Mesodermal cell (in vitro differentiated cells): ENCODE measurements at regions not wholly inside any gene's neighbourhood (a gene's known extent, or its start where the extent isn't known, plus 50 kb on each side); places are given as distances from the start of the nearest gene placed in this dataset.

Experiments
- H3K27ac ChIP-seq: 2 replicates; pipeline ENCODE4 v1.7.0; 2013; ENCODE audit warnings: mild to moderate bottlenecking, low read depth, low read length, moderate library complexity; ENCODE audit not compliant: severe bottlenecking
- H3K36me3 ChIP-seq: 2 replicates; pipeline ENCODE4 v1.7.1; 2013; ENCODE audit warnings: mild to moderate bottlenecking, low read length, moderate library complexity; ENCODE audit not compliant: control insufficient read depth, insufficient read depth
- H3K4me1 ChIP-seq: one replicate; pipeline ENCODE4 v1.7.1; 2013; ENCODE audit warnings: mild to moderate bottlenecking, low read length; ENCODE audit not compliant: insufficient read depth, control insufficient read depth, poor library complexity, severe bottlenecking
- H3K4me3 ChIP-seq: 2 replicates; pipeline ENCODE4 v1.7.0; 2013; ENCODE audit warnings: low read length, control low read depth, mild to moderate bottlenecking; ENCODE audit not compliant: insufficient read depth, poor library complexity, severe bottlenecking; ENCODE audit errors: extremely low read depth
- H3K9me3 ChIP-seq: 2 replicates; pipeline ENCODE4 v1.7.1; 2013; ENCODE audit warnings: mild to moderate bottlenecking, low read length, moderate library complexity; ENCODE audit not compliant: control insufficient read depth
- WGBS, 2 experiments: methylation state at CpG; one replicate each; pipeline ENCODE4 v1.1.5; 2013; ENCODE audit warnings: missing lambda C conversion rate in 2 of 2; ENCODE audit not compliant: insufficient coverage in 2 of 2; 5-methylcytosine and 5-hydroxymethylcytosine counted together

DNA sequence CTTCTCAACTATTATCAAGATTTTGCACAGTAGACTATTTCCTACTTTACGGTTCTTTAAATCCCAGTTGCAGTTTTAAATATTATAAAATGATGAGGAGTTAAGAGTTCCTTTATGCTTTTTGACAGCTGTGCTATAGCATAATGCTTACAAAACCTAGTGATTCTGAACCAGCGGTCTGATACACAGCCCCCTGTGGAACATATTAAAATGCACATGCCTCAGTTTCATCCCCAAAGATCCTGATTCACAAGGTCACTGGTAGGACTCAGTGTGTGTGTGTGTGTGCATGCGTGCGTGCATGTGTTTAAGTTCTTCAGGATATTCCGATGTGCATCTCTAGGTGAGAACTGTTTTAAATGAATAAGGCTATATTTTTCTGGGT is 330.1 kb upstream of the TPM1 start:
- WGBS, 2 experiments, result no CpG with 5 or more reads among the region's 5 CpGs
- Histone ChIP-seq H3K4me3 (no peak overlapping the region), H3K27ac (no peak overlapping the region), H3K36me3 (peaks cover 14% of the 10 kb centered on the region), H3K9me3 (no peaks in the 10 kb centered on the region), H3K4me1 (no peaks in the 10 kb centered on the region)

DNA sequence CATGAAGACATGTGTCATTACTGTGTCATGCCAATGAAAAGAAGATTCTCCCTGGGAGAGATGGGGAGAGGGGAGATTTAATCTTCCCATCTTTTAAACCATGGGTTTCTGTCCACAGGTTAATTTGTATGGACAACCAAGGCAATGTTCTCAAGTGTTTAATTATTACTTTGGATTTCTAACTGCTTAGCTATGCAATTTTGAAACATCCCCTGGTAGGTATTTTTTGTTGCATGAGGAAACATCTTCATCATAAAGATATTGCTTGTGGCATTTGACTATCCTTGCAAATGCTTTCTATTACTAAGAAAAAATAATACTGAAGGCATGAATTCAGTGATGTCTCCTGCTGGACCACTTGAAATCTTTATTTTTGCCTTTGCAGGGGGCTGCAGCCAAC is 326.6 kb upstream of the TPM1 start:
- no peak overlapping the region for H3K27ac ChIP-seq
- H3K9me3 ChIP-seq, result no peaks in the 10 kb centered on the region
- H3K36me3 ChIP-seq, result peaks cover 25% of the 10 kb centered on the region
- H3K4me3 ChIP-seq, result no peak overlapping the region
- no peaks in the 10 kb centered on the region for H3K4me1 ChIP-seq

DNA sequence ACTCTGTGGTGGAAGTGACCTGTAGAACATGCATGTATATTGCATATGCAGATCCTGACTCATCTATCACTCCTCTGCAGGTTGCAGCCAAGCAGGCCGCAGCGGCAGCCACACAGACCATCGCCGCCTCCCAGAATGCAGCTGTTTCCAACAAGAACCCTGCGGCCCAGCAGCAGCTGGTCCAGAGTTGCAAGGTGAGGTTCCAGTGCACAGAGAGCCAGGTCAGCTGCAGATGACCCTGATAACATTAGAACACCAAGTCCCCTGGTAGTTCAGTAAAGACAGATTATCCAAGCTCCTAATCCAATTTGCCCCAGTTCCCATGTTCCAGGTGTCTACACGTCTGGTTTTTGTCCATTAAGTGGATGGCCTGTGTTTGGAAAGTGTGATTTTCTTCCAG is 325.1 kb upstream of the TPM1 start:
- peaks cover 16% of the 10 kb centered on the region for H3K36me3 ChIP-seq
- H3K27ac ChIP-seq, result no peak overlapping the region
- WGBS, 2 experiments, result 88 to 94% methylated on average over 5 of the region's 6 CpGs
- H3K4me1 ChIP-seq, result no peaks in the 10 kb centered on the region
- no peak overlapping the region for H3K4me3 ChIP-seq
- no peaks in the 10 kb centered on the region for H3K9me3 ChIP-seq

DNA sequence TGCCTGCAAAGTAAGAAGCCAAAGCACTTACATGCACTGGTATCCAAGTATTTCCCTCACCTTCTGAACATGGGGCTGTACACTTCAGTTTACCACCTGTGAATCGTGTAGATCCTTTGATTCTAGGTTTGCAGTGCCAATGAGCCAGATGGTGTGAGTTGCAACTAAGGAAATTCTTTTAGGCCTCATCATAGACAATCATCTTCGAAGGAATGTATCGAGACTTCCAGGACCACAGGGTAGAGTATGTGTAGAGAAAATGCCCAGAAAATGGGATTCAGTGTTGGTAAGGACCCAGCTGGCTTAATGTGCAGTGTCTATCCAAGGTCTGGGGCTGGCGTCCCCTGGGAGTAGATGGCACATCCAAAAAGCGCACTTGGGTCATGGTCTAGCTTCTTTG is 323.2 kb upstream of the TPM1 start:
- H3K4me3 ChIP-seq, result no peak overlapping the region

DNA sequence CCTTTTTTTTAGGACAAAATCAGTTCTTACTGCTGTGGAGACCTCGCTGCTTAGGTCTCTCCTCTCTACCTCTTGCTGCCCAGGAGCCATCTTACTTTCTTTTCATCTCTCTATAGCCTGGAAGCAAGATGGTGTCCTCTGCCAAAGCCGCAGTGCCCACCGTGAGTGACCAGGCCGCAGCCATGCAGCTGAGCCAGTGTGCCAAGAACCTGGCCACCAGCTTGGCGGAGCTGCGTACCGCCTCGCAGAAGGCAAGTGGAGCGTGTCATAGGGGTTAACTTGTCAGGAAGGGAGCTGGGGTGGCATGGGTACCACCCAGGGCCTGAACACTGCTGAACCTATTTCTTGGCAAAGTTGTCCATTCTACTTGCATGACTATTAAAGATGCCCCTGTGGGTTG is 320.3 kb upstream of the TPM1 start:
- 96 to 97% methylated on average over 9 of the region's 9 CpGs for WGBS, 2 experiments
- H3K36me3 ChIP-seq, result peaks cover 16% of the 10 kb centered on the region
- no peaks in the 10 kb centered on the region for H3K4me1 ChIP-seq
- H3K27ac ChIP-seq, result no peak overlapping the region
- H3K4me3 ChIP-seq, result no peak overlapping the region
- H3K9me3 ChIP-seq, result no peaks in the 10 kb centered on the region

More for the DNA sequence above, 323.2 kb upstream of the TPM1 start:
- no peaks in the 10 kb centered on the region for H3K4me1 ChIP-seq
- peaks cover 21% of the 10 kb centered on the region for H3K36me3 ChIP-seq
- 95 to 98% methylated on average over 2 to 5 of the region's 5 CpGs for WGBS, 2 experiments
- H3K27ac ChIP-seq, result no peak overlapping the region
- H3K9me3 ChIP-seq, result no peaks in the 10 kb centered on the region

DNA sequence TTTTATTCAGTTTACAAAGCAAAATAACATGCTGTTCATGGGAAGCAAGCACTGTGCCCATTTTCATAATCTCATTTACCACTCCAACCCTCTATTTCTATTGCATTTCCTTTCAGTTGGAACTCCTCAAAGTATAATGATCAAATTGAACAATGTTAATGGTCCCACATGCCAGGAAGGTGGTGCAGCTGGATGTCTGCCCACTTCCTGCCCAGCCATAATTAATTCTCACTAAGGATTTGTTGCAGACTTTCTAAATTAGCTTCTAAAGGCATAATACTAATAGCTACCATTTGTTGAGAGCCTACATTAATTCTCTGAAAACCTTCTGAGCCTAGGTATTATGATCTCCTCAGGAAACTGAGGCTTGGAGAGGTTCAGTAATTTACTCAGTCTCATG is 316.1 kb upstream of the TPM1 start:
- Histone ChIP-seq H3K36me3 (peaks cover 11% of the 10 kb centered on the region), H3K27ac (no peak overlapping the region)

DNA sequence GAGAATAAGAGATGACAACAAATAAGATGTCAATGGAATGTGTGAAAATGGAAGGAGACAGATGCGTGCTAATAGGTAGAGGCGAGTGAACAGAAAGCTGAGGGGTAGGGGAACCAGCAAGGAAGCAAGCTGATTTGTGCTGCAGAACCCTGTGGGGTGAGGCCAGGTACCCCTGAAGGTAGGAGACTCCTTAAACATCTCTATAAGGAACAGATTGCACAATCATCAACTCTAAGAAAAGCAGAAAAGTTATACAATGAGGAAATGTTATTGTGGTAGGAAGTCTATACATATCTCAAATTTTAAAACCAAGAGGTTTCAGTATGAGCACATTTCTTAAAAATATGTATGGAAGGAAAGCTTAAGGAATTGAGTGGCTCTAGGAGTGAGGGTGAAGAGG is 315.0 kb upstream of the TPM1 start:
- no peak overlapping the region for H3K27ac ChIP-seq
- WGBS, 2 experiments, result 87 to 100% methylated on average over 2 of the region's 2 CpGs
- peaks cover 17% of the 10 kb centered on the region for H3K36me3 ChIP-seq
- peaks cover 9% of the 10 kb centered on the region for H3K9me3 ChIP-seq
- no peak overlapping the region for H3K4me3 ChIP-seq
- no peaks in the 10 kb centered on the region for H3K4me1 ChIP-seq

More for the DNA sequence above, 316.1 kb upstream of the TPM1 start:
- no peaks in the 10 kb centered on the region for H3K4me1 ChIP-seq
- H3K9me3 ChIP-seq, result peaks cover 9% of the 10 kb centered on the region
- H3K4me3 ChIP-seq, result no peak overlapping the region

DNA sequence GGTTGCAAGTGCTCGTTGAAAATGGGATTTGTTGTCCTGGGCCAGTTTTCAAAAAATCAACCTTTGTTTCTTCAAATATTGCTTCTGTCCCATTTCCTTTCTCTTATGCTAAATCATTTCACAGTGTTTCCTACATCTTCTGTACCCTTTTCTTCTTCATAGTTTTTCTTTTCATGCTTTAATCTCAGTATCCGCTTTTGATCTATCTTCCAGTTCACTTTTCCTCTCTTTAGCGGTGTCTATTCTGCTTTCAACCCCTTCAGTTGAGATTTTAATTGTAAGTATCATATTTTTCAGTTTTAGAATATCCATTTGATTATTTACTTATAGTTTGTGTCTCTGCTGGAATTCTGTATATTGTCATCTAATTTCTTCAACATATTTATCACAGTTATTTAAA is 311.7 kb upstream of the TPM1 start:
- peaks cover 9% of the 10 kb centered on the region for H3K9me3 ChIP-seq
- no peaks in the 10 kb centered on the region for H3K4me1 ChIP-seq
- H3K36me3 ChIP-seq, result peaks cover 11% of the 10 kb centered on the region
- 100% methylated on average over 1 of the region's 3 CpGs for WGBS, 2 experiments
- H3K27ac ChIP-seq, result no peak overlapping the region
- H3K4me3 ChIP-seq, result no peak overlapping the region

DNA sequence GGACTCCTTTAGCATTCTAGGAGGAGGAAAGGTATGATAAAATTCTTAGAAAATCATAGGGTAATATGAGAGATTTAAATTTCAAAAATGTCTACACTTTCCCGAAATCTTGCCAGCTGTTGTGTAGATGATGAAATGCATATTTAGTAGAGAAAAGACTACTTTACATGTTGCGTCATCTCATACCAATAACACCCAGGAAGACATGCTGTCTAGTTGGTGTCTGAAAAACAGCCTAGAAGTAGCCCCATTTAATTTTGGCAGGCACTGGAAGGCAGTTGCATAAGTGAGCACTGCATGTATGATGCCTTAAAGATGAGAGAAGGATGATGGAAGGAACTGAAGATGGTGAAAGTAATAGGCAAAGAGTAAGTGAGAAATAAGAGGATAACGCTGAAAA is 310.5 kb upstream of the TPM1 start:
- Histone ChIP-seq H3K9me3 (peaks cover 9% of the 10 kb centered on the region), H3K27ac (no peak overlapping the region), H3K4me3 (no peak overlapping the region), H3K36me3 (peaks cover 11% of the 10 kb centered on the region), H3K4me1 (no peaks in the 10 kb centered on the region)
- 95 to 100% methylated on average over 1 to 2 of the region's 3 CpGs for WGBS, 2 experiments

DNA sequence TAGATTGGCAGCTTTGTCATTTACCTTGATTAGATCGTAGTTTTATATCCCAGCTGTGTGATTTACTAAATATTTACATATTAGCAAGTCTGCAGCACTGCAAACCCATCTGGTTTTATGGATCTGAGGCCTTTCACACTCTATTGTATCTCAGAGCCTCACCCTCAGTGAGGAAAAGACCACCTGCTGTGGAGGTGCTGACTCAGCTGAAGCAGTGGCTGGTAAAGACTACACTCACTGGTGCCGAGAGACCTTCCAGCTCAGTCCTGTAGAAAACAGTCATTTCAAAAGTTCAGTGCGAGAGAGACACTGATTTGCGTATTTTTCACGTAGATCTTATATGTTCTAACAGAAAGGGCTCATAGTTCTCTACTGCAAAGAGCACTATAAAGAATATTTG is 307.8 kb upstream of the TPM1 start:
- Histone ChIP-seq H3K4me1 (peaks cover 9% of the 10 kb centered on the region), H3K4me3 (no peak overlapping the region), H3K36me3 (peaks cover 5% of the 10 kb centered on the region), H3K9me3 (peaks cover 9% of the 10 kb centered on the region), H3K27ac (no peak overlapping the region)
- WGBS, 2 experiments, result 72 to 85% methylated on average over 2 to 4 of the region's 5 CpGs

DNA sequence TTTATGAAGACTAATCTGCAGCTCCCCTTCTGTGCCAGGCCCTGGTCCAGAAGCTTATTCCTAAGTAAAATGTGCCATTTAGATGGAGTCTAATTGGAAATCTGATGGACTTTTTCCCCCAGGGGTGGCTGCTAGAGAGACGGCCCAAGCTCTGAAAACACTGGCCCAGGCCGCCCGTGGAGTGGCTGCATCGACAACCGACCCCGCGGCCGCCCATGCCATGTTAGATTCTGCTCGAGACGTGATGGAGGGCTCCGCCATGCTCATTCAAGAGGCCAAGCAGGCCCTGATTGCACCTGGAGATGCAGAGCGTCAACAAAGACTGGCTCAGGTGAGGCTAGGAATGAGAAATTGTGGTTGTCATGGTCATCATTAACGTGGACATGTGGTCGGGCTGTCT is 305.8 kb upstream of the TPM1 start:
- H3K4me3 ChIP-seq, result no peak overlapping the region
- H3K9me3 ChIP-seq, result no peaks in the 10 kb centered on the region
- H3K27ac ChIP-seq, result no peak overlapping the region
- 92 to 97% methylated on average over 14 of the region's 14 CpGs for WGBS, 2 experiments
- peaks cover 4% of the 10 kb centered on the region for H3K36me3 ChIP-seq
- peaks cover 18% of the 10 kb centered on the region for H3K4me1 ChIP-seq

DNA sequence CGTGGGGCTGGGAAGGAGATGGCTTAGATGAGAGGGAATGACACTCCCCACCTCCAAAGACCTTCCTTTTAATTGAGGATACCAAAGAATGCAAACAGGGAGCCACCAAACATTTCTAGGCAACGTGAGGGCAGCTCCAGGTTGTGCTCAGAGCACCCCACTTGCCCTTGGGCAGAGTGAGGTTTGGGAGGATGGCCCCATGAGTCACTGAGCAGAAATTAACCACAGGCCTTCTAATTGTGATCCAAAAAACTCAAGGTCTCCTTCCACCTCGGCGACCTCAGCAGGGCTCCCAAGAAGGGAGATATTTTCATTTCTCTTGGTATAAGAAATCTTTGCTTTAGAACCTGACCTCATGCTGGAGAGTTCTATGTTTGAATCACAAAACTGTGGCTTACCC is 305.0 kb upstream of the TPM1 start:
- Histone ChIP-seq H3K4me3 (no peak overlapping the region), H3K36me3 (no peaks in the 10 kb centered on the region), H3K4me1 (peaks cover 19% of the 10 kb centered on the region), H3K9me3 (no peaks in the 10 kb centered on the region), H3K27ac (no peak overlapping the region)
- WGBS, 2 experiments, result 85 to 96% methylated on average over 3 of the region's 4 CpGs
